VCaP (cell line): ENCODE measurements at regions not wholly inside any gene's neighbourhood (a gene's known extent, or its start where the extent isn't known, plus 50 kb on each side); places are given as distances from the start of the nearest gene placed in this dataset.

Experiments
- H3K27ac ChIP-seq: fragments of 450-650 bp; 2 replicates; pipeline ENCODE4 v1.5.1; 2017
- TF ChIP-seq, protein P1 (sequence below): fragments of 450-650 bp; conservative IDR thresholded peaks from 2 replicates; pipeline ENCODE4 v1.5.1; 2017; ENCODE audit warnings: mild to moderate bottlenecking, moderate library complexity

GRCh38 chr7:46742601-46743000 is 821.5 kb upstream of the IGFBP3 start:
- TF ChIP-seq, protein P1, sequence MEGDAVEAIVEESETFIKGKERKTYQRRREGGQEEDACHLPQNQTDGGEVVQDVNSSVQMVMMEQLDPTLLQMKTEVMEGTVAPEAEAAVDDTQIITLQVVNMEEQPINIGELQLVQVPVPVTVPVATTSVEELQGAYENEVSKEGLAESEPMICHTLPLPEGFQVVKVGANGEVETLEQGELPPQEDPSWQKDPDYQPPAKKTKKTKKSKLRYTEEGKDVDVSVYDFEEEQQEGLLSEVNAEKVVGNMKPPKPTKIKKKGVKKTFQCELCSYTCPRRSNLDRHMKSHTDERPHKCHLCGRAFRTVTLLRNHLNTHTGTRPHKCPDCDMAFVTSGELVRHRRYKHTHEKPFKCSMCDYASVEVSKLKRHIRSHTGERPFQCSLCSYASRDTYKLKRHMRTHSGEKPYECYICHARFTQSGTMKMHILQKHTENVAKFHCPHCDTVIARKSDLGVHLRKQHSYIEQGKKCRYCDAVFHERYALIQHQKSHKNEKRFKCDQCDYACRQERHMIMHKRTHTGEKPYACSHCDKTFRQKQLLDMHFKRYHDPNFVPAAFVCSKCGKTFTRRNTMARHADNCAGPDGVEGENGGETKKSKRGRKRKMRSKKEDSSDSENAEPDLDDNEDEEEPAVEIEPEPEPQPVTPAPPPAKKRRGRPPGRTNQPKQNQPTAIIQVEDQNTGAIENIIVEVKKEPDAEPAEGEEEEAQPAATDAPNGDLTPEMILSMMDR = no peak
- no peak overlapping the region for H3K27ac ChIP-seq

GRCh38 chr7:46741938-46742540 is 821.0 kb upstream of the IGFBP3 start:
- TF ChIP-seq, protein P1 = no peak
- H3K27ac ChIP-seq = no peak overlapping the region

GRCh38 chr7:46741181-46741580 is 820.1 kb upstream of the IGFBP3 start:
- H3K27ac ChIP-seq = no peak overlapping the region
- TF ChIP-seq, protein P1 = no peak

- TF ChIP-seq, protein P1 = no peak
- no peak overlapping the region for H3K27ac ChIP-seq
Measured at GRCh38 chr7:46739518-46740234, 818.6 kb upstream of the IGFBP3 start.

DNA sequence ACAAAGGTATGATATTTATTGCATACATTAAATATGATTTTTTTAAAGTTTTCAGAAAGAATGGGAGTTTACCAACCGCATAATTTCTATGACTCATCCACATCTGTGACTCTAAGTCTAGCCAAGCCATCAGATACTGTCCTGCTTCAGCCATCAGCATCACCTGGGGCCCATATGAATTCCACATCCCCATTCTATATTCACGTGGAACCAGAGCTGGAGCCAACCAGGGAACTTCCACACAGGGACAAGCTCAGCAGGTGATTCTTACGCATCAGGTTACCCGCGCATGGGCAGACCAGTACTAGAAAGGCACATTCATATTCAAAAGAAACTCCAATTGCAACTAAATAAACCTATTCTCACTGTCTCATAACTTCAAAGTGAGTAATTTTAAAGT is 817.7 kb upstream of the IGFBP3 start:
- no peak overlapping the region for H3K27ac ChIP-seq
- TF ChIP-seq, protein P1 = no peak

DNA sequence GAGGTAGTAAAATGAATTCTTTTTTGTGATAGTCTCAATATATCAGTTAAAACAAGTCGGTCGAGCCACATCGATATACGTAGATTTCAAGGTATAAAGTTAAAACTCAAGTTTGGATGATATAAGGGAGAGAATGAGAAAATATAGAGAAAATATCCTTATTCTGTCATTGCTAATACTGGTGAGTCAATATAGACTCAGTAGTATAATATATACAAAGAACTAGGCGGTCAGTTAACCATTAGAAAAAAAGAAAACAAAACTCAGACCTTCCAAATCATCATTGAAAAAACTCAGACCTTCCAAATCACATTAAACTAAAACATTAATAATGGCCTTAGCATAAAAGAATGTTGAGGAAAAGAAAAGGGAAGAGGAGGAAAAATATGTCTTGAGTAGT is 817.1 kb upstream of the IGFBP3 start:
- TF ChIP-seq, protein P1 = no peak
- H3K27ac ChIP-seq = no peak overlapping the region

- TF ChIP-seq, protein P1 = no peak
- H3K27ac ChIP-seq = no peak overlapping the region
Measured at GRCh38 chr7:46725838-46726237, 804.8 kb upstream of the IGFBP3 start.
